ENCODE measurements at regions not wholly inside any gene's neighbourhood (a gene's known extent, or its start where the extent isn't known, plus 50 kb on each side); places are given as distances from the start of the nearest gene placed in this dataset.

DNA sequence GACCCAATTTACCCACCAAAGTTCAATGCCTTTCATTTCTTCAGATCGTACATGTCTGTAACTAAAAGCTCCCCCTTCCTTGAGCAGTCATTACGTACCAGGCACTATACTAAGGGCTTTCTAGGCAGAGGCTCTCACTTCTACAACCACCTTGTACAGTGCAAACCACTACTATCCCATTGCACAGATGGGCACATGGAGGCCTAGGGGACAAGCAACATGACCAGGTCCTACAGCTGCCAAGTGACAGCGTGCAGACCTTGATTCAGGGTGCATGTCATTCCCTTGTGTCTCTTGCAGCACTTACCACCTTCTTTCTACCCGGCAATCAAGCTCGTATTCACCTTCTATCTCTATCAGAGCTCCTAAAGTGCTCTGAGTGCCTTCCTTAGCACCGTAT is 382.7 kb downstream of the SOX9 start:
- TF ChIP-seq NR2F2 (IDR thresholded peaks at IDR 0.05) (no peak), FOXA2 (IDR thresholded peaks at IDR 0.05) (no peak)
- no peak overlapping the region for H3K4me3 ChIP-seq (ENCODE audit: low read depth in 1 of 3, low read length in 3 of 3)
- H3K27me3 ChIP-seq (ENCODE audit: control insufficient read depth in 4 of 4, insufficient read depth in 4 of 4, low read length in 3 of 4) = peaks cover 0 to 2% (median 0%) of the 10 kb centered on the region in 4 donors
- H3K9me3 ChIP-seq (ENCODE audit: control insufficient read depth in 4 of 4, low read length in 3 of 4) = no peaks in the 10 kb centered on the region
- WGBS = 93% methylated on average over 6 of the region's 6 CpGs
- H3K4me1 ChIP-seq (ENCODE audit: control insufficient read depth in 4 of 4, insufficient read depth in 4 of 4, low read length in 3 of 4) = peaks cover 0 to 14% (median 8%) of the 10 kb centered on the region in 4 donors
- no peak overlapping the region for H3K27ac ChIP-seq (ENCODE audit: low read depth in 1 of 2, low read length in 2 of 2)
- H3K9ac ChIP-seq (ENCODE audit: low read depth in 1 of 2, low read length in 2 of 2) = no peak overlapping the region
- no peak for DNase-seq (ENCODE audit: low spot score)
- H3K36me3 ChIP-seq (ENCODE audit: control insufficient read depth in 4 of 4, insufficient read depth in 3 of 4, low read depth in 1 of 4, low read length in 3 of 4) = no peaks in the 10 kb centered on the region

DNA sequence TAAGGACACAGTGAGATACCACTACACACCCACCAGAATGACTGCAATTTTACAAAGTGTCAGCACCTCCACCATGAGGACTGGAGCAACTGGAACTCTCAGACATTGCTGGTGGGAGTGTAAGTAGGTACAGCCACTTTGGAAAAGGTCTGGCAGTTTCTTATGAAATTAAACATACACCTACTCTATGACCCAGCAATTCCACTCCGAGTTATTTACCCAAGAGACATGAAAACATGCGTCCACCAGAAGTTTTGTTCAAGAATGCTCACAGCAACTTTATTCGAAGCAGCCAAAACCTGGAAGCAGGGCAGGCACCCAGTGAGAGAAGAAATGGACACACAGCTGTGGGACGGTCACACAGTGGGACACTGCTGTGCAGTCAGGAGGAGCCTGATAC is 384.0 kb downstream of the SOX9 start:
- Histone ChIP-seq H3K9ac (ENCODE audit: low read depth in 1 of 2, low read length in 2 of 2) (no peak overlapping the region), H3K4me3 (ENCODE audit: low read depth in 1 of 3, low read length in 3 of 3) (no peak overlapping the region), H3K27ac (ENCODE audit: low read depth in 1 of 2, low read length in 2 of 2) (no peak overlapping the region), H3K4me1 (ENCODE audit: control insufficient read depth in 4 of 4, insufficient read depth in 4 of 4, low read length in 3 of 4) (peaks cover 0 to 14% (median 8%) of the 10 kb centered on the region in 4 donors), H3K9me3 (ENCODE audit: control insufficient read depth in 4 of 4, low read length in 3 of 4) (no peaks in the 10 kb centered on the region), H3K27me3 (ENCODE audit: control insufficient read depth in 4 of 4, insufficient read depth in 4 of 4, low read length in 3 of 4) (no peaks in the 10 kb centered on the region), H3K36me3 (ENCODE audit: control insufficient read depth in 4 of 4, insufficient read depth in 3 of 4, low read depth in 1 of 4, low read length in 3 of 4) (no peaks in the 10 kb centered on the region)
- TF ChIP-seq RAD21 (IDR thresholded peaks at IDR 0.05) = no peak
- TF ChIP-seq, protein P1, sequence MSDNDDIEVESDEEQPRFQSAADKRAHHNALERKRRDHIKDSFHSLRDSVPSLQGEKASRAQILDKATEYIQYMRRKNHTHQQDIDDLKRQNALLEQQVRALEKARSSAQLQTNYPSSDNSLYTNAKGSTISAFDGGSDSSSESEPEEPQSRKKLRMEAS (IDR thresholded peaks at IDR 0.05) = no peak
- no peak for TF ChIP-seq FOXA1 (IDR thresholded peaks at IDR 0.05)
- no peak for TF ChIP-seq HNF4G (IDR thresholded peaks at IDR 0.05)
- no peak for TF ChIP-seq JUND (IDR thresholded peaks at IDR 0.05)
- TF ChIP-seq GABPA (IDR thresholded peaks at IDR 0.05 in 1 of 2, conservative IDR thresholded peaks at IDR 0.05 in 1 of 2) = no peak
- TF ChIP-seq NR2F2 (IDR thresholded peaks at IDR 0.05) = no peak
- TF ChIP-seq, protein P2, sequence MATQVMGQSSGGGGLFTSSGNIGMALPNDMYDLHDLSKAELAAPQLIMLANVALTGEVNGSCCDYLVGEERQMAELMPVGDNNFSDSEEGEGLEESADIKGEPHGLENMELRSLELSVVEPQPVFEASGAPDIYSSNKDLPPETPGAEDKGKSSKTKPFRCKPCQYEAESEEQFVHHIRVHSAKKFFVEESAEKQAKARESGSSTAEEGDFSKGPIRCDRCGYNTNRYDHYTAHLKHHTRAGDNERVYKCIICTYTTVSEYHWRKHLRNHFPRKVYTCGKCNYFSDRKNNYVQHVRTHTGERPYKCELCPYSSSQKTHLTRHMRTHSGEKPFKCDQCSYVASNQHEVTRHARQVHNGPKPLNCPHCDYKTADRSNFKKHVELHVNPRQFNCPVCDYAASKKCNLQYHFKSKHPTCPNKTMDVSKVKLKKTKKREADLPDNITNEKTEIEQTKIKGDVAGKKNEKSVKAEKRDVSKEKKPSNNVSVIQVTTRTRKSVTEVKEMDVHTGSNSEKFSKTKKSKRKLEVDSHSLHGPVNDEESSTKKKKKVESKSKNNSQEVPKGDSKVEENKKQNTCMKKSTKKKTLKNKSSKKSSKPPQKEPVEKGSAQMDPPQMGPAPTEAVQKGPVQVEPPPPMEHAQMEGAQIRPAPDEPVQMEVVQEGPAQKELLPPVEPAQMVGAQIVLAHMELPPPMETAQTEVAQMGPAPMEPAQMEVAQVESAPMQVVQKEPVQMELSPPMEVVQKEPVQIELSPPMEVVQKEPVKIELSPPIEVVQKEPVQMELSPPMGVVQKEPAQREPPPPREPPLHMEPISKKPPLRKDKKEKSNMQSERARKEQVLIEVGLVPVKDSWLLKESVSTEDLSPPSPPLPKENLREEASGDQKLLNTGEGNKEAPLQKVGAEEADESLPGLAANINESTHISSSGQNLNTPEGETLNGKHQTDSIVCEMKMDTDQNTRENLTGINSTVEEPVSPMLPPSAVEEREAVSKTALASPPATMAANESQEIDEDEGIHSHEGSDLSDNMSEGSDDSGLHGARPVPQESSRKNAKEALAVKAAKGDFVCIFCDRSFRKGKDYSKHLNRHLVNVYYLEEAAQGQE (IDR thresholded peaks at IDR 0.05) = no peak
- TF ChIP-seq, protein P3, sequence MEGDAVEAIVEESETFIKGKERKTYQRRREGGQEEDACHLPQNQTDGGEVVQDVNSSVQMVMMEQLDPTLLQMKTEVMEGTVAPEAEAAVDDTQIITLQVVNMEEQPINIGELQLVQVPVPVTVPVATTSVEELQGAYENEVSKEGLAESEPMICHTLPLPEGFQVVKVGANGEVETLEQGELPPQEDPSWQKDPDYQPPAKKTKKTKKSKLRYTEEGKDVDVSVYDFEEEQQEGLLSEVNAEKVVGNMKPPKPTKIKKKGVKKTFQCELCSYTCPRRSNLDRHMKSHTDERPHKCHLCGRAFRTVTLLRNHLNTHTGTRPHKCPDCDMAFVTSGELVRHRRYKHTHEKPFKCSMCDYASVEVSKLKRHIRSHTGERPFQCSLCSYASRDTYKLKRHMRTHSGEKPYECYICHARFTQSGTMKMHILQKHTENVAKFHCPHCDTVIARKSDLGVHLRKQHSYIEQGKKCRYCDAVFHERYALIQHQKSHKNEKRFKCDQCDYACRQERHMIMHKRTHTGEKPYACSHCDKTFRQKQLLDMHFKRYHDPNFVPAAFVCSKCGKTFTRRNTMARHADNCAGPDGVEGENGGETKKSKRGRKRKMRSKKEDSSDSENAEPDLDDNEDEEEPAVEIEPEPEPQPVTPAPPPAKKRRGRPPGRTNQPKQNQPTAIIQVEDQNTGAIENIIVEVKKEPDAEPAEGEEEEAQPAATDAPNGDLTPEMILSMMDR (IDR thresholded peaks at IDR 0.05; ENCODE audit: low read depth, low read length, missing input control) = no peak
- TF ChIP-seq HNF4A (conservative IDR thresholded peaks at IDR 0.05) = no peak
- no peak for TF ChIP-seq RXRA (IDR thresholded peaks at IDR 0.05)
- TF ChIP-seq EGR1 (IDR thresholded peaks at IDR 0.05; ENCODE audit: low read depth in 2 of 2) = no peak
- TF ChIP-seq, protein P4, sequence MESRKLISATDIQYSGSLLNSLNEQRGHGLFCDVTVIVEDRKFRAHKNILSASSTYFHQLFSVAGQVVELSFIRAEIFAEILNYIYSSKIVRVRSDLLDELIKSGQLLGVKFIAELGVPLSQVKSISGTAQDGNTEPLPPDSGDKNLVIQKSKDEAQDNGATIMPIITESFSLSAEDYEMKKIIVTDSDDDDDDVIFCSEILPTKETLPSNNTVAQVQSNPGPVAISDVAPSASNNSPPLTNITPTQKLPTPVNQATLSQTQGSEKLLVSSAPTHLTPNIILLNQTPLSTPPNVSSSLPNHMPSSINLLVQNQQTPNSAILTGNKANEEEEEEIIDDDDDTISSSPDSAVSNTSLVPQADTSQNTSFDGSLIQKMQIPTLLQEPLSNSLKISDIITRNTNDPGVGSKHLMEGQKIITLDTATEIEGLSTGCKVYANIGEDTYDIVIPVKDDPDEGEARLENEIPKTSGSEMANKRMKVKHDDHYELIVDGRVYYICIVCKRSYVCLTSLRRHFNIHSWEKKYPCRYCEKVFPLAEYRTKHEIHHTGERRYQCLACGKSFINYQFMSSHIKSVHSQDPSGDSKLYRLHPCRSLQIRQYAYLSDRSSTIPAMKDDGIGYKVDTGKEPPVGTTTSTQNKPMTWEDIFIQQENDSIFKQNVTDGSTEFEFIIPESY (IDR thresholded peaks at IDR 0.05) = no peak
- no peak for TF ChIP-seq TAF1 (conservative IDR thresholded peaks at IDR 0.05)
- TF ChIP-seq FOXA2 (IDR thresholded peaks at IDR 0.05) = no peak
- TF ChIP-seq YY1 (IDR thresholded peaks at IDR 0.05) = no peak
- TF ChIP-seq SP1 (IDR thresholded peaks at IDR 0.05) = no peak
- TF ChIP-seq, protein P5, sequence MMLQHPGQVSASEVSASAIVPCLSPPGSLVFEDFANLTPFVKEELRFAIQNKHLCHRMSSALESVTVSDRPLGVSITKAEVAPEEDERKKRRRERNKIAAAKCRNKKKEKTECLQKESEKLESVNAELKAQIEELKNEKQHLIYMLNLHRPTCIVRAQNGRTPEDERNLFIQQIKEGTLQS (IDR thresholded peaks at IDR 0.05) = no peak
- no peak for DNase-seq (ENCODE audit: low spot score)
- 92% methylated on average over 4 of the region's 4 CpGs for WGBS

Measured in liver (tissue), 8 donors.